ENCODE measurements at regions not wholly inside any gene's neighbourhood (a gene's known extent, or its start where the extent isn't known, plus 50 kb on each side); places are given as distances from the start of the nearest gene placed in this dataset.

GRCh38 chr14:26694521-26694920 lies 96.7 kb upstream of the NOVA1 start:
- H3K4me1 ChIP-seq: no peaks in the 10 kb centered on the region
- no peak for ATAC-seq
- no peak overlapping the region for H3K4me3 ChIP-seq
- H3K27ac ChIP-seq: no peak overlapping the region
- no peaks in the 10 kb centered on the region for H3K36me3 ChIP-seq
- TF ChIP-seq POLR2A (IDR thresholded peaks at IDR 0.05) (no peak), EP300 (IDR thresholded peaks at IDR 0.05) (no peak), POLR2AphosphoS5 (IDR thresholded peaks at IDR 0.05) (no peak), CTCF (IDR thresholded peaks at IDR 0.05) (no peak)
- H3K27me3 ChIP-seq: no peaks in the 10 kb centered on the region
- H3K9me3 ChIP-seq: no peaks in the 10 kb centered on the region

DNA sequence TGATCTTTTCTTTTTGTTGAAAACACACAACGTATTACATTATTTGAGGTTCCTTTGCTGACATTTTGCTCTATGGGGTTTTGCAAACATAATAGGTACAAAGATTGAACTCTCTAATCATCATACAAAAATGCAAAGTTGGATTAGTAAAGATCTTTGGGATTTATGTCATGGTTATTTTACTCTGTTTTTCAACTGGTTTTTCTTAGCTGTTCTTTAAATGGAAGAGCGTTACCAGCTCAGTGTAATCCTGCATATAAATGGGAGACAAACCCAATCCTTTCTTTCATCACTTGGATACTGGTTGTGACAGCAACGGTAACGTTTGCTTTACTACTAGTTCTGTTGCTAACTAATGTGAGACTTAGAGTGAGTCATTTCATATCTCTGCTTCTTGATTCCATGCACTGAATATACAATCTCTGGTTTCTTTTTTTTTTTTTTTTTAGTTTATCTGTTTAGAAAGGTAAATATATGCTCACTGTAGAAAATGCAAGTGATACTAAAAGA lies 104.9 kb upstream of the NOVA1 start:
- ATAC-seq: no peak
- Histone ChIP-seq H3K4me3 (no peak overlapping the region), H3K4me1 (no peaks in the 10 kb centered on the region), H3K36me3 (no peaks in the 10 kb centered on the region), H3K9me3 (no peaks in the 10 kb centered on the region), H3K27me3 (no peaks in the 10 kb centered on the region), H3K27ac (no peak overlapping the region)
- WGBS, 2 donors (ENCODE audit: low coverage in 1 of 2): 31 to 55% methylated on average over 4 of the region's 4 CpGs
- TF ChIP-seq CTCF (IDR thresholded peaks at IDR 0.05) (no peak), POLR2A (IDR thresholded peaks at IDR 0.05) (no peak), POLR2AphosphoS5 (IDR thresholded peaks at IDR 0.05) (no peak), EP300 (IDR thresholded peaks at IDR 0.05) (no peak)

DNA sequence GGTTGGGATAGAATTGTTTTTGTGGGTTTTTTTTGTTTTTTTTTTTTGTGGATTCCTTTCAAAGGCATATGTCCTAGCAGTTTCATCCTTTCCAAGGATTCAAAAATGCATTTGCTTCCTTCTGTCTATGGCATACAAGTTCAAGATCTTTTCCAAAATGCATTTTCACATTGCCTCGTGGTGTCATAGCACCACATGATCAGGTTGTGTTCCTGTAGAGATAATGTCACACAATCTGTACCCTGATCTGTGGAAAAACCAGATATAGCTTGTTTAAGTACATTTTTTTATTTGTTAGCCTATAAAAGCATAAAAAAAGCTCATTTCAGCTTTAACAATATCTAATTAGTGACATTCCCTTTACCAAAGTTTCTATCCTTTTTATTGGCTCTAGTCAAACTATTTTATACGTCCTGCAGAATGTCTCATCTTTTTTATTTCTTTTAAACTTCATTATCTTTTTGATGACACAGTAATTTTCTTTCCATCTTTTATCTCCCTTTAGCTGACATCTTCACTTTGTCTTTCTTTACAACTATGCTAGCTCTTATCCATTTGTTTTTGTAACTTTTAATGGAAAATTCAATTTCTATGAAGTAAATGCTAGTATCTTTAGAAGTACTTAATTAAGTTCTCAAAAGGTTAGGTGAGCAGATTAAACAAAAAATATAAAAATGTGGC lies 106.0 kb upstream of the NOVA1 start:
- Histone ChIP-seq H3K36me3 (no peaks in the 10 kb centered on the region), H3K4me1 (no peaks in the 10 kb centered on the region), H3K27me3 (no peaks in the 10 kb centered on the region), H3K27ac (no peak overlapping the region), H3K4me3 (no peak overlapping the region), H3K9me3 (no peaks in the 10 kb centered on the region)
- 70 to 88% methylated on average over 2 of the region's 2 CpGs for WGBS, 2 donors (ENCODE audit: low coverage in 1 of 2)
- TF ChIP-seq EP300 (IDR thresholded peaks at IDR 0.05): no peak
- TF ChIP-seq POLR2AphosphoS5 (IDR thresholded peaks at IDR 0.05): no peak
- no peak for ATAC-seq

DNA sequence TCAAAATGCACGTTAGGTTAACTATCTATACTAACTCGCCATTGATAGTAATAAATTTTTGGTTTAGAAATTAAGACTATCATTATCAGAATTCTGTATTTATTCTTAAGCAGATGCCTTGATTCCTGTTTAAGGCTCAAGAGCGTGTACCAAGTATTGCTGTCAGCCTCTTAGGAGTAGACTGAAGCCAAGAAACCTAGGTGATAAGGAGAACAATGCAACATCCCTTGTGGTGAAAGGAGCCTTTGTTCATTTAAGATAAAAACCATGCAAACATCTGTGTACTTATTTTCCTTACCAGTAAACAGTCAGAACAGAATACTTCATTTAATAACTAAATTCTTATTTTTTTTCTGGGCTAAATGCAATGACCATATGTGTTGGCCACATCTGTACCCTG lies 109.4 kb upstream of the NOVA1 start:
- TF ChIP-seq EP300 (IDR thresholded peaks at IDR 0.05) (no peak), CTCF (IDR thresholded peaks at IDR 0.05) (no peak), POLR2A (IDR thresholded peaks at IDR 0.05) (no peak), POLR2AphosphoS5 (IDR thresholded peaks at IDR 0.05) (no peak)
- Histone ChIP-seq H3K9me3 (no peaks in the 10 kb centered on the region), H3K4me3 (no peak overlapping the region), H3K4me1 (no peaks in the 10 kb centered on the region), H3K36me3 (no peaks in the 10 kb centered on the region), H3K27ac (no peak overlapping the region), H3K27me3 (no peaks in the 10 kb centered on the region)
- no peak for ATAC-seq
- WGBS, 2 donors (ENCODE audit: low coverage in 1 of 2): 88 to 95% methylated on average over 3 of the region's 3 CpGs

- Histone ChIP-seq H3K4me3 (no peak overlapping the region), H3K9me3 (no peaks in the 10 kb centered on the region), H3K27me3 (no peaks in the 10 kb centered on the region), H3K27ac (no peak overlapping the region), H3K4me1 (no peaks in the 10 kb centered on the region), H3K36me3 (no peaks in the 10 kb centered on the region)
- ATAC-seq: no peak
- no peak for TF ChIP-seq POLR2A (IDR thresholded peaks at IDR 0.05)
- no peak for TF ChIP-seq CTCF (IDR thresholded peaks at IDR 0.05)
- no peak for TF ChIP-seq EP300 (IDR thresholded peaks at IDR 0.05)
- no peak for TF ChIP-seq POLR2AphosphoS5 (IDR thresholded peaks at IDR 0.05)
Observed at GRCh38 chr14:26709019-26709418, 111.2 kb upstream of the NOVA1 start.

Measured in gastroesophageal sphincter (tissue), 4 donors.